H1 (cell line): ENCODE measurements at regions not wholly inside any gene's neighbourhood (a gene's known extent, or its start where the extent isn't known, plus 50 kb on each side); places are given as distances from the start of the nearest gene placed in this dataset.

ENCODE experiments used
- CTCF ChIA-PET: fragments of 300-600 bp; sonication (Branson Sonifier 250); formaldehyde crosslinking; loops from one replicate; lab custom pipeline; 2021; ENCODE audit not compliant: partially characterized antibody; lab: Charles Lee
- POLR2A ChIA-PET: fragments of 300-600 bp; sonication (Branson Sonifier 250); formaldehyde crosslinking; loops from one replicate; lab custom pipeline; 2021; ENCODE audit warnings: inconsistent platforms; ENCODE audit not compliant: partially characterized antibody; lab: Charles Lee
- DNase-seq, 2 experiments: peaks; one replicate each; pipeline versions ENCODE4 v3.0.0 to v3.0.0-alpha.2; 2010 to 2022; ENCODE audit warnings: low spot score in 2 of 2, low read depth in 1 of 2, mixed read lengths in 1 of 2
- FAIRE-seq: peaks from 2 replicates; lab custom pipeline; 2011; peaks lifted over from hg19 to GRCh38; lab: Jason Lieb, UNC
- H2AFZ ChIP-seq: 2 replicates; pipeline ENCODE4 v1.8.1; 2012; ENCODE audit warnings: low read length, inconsistent platforms
- H2AK5ac ChIP-seq: 2 replicates; pipeline ENCODE4 v1.6.1; 2013; ENCODE audit warnings: low read depth, low read length
- H2BK120ac ChIP-seq: replicated peaks from 2 replicates; pipeline ENCODE3; 2013; ENCODE audit warnings: low read depth, low read length, inconsistent platforms
- H2BK12ac ChIP-seq: 2 replicates; pipeline ENCODE4 v1.6.1; 2013; ENCODE audit warnings: low read depth, low read length
- H2BK15ac ChIP-seq: 2 replicates; pipeline ENCODE4 v1.6.1; 2013; ENCODE audit warnings: low read length
- H2BK20ac ChIP-seq: 2 replicates; pipeline ENCODE4 v1.6.1; 2013; ENCODE audit warnings: low read length
- H2BK5ac ChIP-seq: 2 replicates; pipeline ENCODE4 v1.6.1; 2013; ENCODE audit warnings: low read depth, low read length
- H3K14ac ChIP-seq: 2 replicates; pipeline ENCODE4 v1.6.1; 2013; ENCODE audit warnings: inconsistent platforms; ENCODE audit not compliant: insufficient read length
- H3K18ac ChIP-seq: 2 replicates; pipeline ENCODE4 v1.6.1; 2013; ENCODE audit warnings: low read length; ENCODE audit errors: extremely low read depth
- H3K23ac ChIP-seq: 2 replicates; pipeline ENCODE4 v1.6.1; 2013; ENCODE audit warnings: inconsistent platforms; ENCODE audit not compliant: insufficient read length
- H3K23me2 ChIP-seq: 2 replicates; pipeline ENCODE4 v1.6.1; 2013; ENCODE audit warnings: low read depth, low read length
- H3K27ac ChIP-seq: 2 replicates; pipeline ENCODE4 v1.6.1; 2011; ENCODE audit warnings: low read depth, low read length, inconsistent platforms
- H3K27me3 ChIP-seq, 4 experiments: replicated peaks in 1 of 4; 1 replicate in 1 of 4; 2 replicates in 3 of 4; pipeline versions ENCODE4 v1.6.1 to v1.8.1; 2011 to 2013; ENCODE audit warnings: low read length in 3 of 4, mild to moderate bottlenecking in 3 of 4, inconsistent platforms in 2 of 4, mixed read lengths in 2 of 4, moderate library complexity in 1 of 4; ENCODE audit not compliant: control insufficient read depth in 3 of 4, insufficient read depth in 3 of 4; ENCODE audit errors: extremely low read depth in 1 of 4
- H3K36me3 ChIP-seq, 4 experiments: 2 replicates each; pipeline versions ENCODE4 v1.6.1 to v1.8.1; 2011 to 2013; ENCODE audit warnings: mild to moderate bottlenecking in 4 of 4, low read length in 3 of 4, moderate library complexity in 2 of 4, control low read depth in 1 of 4, inconsistent platforms in 1 of 4; ENCODE audit not compliant: insufficient read depth in 4 of 4, control insufficient read depth in 2 of 4
- H3K4ac ChIP-seq: replicated peaks from 2 replicates; pipeline ENCODE3; 2013; ENCODE audit warnings: low read length, low read depth, mixed read lengths, inconsistent platforms; ENCODE audit not compliant: insufficient read length
- H3K4me1 ChIP-seq, 4 experiments: replicated peaks in 1 of 4; 1 replicate in 1 of 4; 2 replicates in 3 of 4; pipeline versions ENCODE4 v1.6.1 to v1.8.1; 2011 to 2013; ENCODE audit warnings: low read length in 3 of 4, inconsistent platforms in 2 of 4, mixed read lengths in 1 of 4; ENCODE audit not compliant: insufficient read depth in 4 of 4, control insufficient read depth in 3 of 4
- H3K4me2 ChIP-seq, 2 experiments: 2 replicates each; pipeline versions ENCODE4 v1.6.1 to v1.8.1; 2011 to 2013; ENCODE audit warnings: low read depth in 2 of 2, low read length in 2 of 2, control low read depth in 1 of 2, inconsistent platforms in 1 of 2, mild to moderate bottlenecking in 1 of 2; ENCODE audit not compliant: insufficient read depth in 1 of 2
- H3K4me3 ChIP-seq, 4 experiments: fragments of 200-600, 300-600 bp in 1 of 4; sonication (generic), shearing (Covaris generic), sonication (Bioruptor Twin) in 1 of 4; 2 replicates each; pipeline versions ENCODE4 v1.5.1 to v1.8.1; 2011 to 2016; ENCODE audit warnings: low read length in 4 of 4, low read depth in 3 of 4, control low read depth in 2 of 4, inconsistent platforms in 2 of 4, mild to moderate bottlenecking in 2 of 4, mixed read lengths in 1 of 4, moderate library complexity in 1 of 4; ENCODE audit not compliant: insufficient read depth in 2 of 4; ENCODE audit errors: extremely low read depth in 1 of 4
- H3K56ac ChIP-seq: replicated peaks from 2 replicates; pipeline ENCODE3; 2013; ENCODE audit warnings: low read depth, mild to moderate bottlenecking, mixed read lengths, low read length, inconsistent platforms; ENCODE audit not compliant: insufficient read length
- H3K79me1 ChIP-seq: 2 replicates; pipeline ENCODE4 v1.6.1; 2013; ENCODE audit warnings: low read depth, low read length, control low read depth
- H3K79me2 ChIP-seq, 2 experiments: 2 replicates each; pipeline versions ENCODE4 v1.6.1 to v1.8.1; 2012 to 2013; ENCODE audit warnings: low read length in 2 of 2, mild to moderate bottlenecking in 2 of 2, inconsistent platforms in 1 of 2; ENCODE audit not compliant: insufficient read depth in 2 of 2, control insufficient read depth in 1 of 2
- H3K9ac ChIP-seq, 4 experiments: replicated peaks in 1 of 4; 1 replicate in 1 of 4; 2 replicates in 3 of 4; pipeline versions ENCODE4 v1.6.1 to v1.8.1; 2011 to 2013; ENCODE audit warnings: low read depth in 3 of 4, low read length in 3 of 4, control low read depth in 2 of 4, mild to moderate bottlenecking in 2 of 4, moderate library complexity in 2 of 4, inconsistent platforms in 1 of 4; ENCODE audit errors: extremely low read depth in 1 of 4
- H3K9me3 ChIP-seq, 2 experiments: 2 replicates each; pipeline versions ENCODE4 v1.6.1 to v1.8.1; 2012 to 2013; ENCODE audit warnings: mild to moderate bottlenecking in 2 of 2, moderate library complexity in 2 of 2, control low read depth in 1 of 2, inconsistent platforms in 1 of 2, low read depth in 1 of 2, low read length in 1 of 2, mixed read lengths in 1 of 2; ENCODE audit not compliant: insufficient read depth in 2 of 2
- H4K20me1 ChIP-seq, 2 experiments: replicated peaks in 1 of 2; 2 replicates each; pipeline versions ENCODE3 to v1.8.1; 2011 to 2013; ENCODE audit warnings: inconsistent platforms in 2 of 2, low read length in 2 of 2, mild to moderate bottlenecking in 1 of 2; ENCODE audit not compliant: insufficient read depth in 2 of 2, control insufficient read depth in 1 of 2
- H4K5ac ChIP-seq: 2 replicates; pipeline ENCODE4 v1.6.1; 2013; ENCODE audit warnings: low read length, low read depth, mixed read lengths, inconsistent platforms; ENCODE audit not compliant: insufficient read length
- H4K8ac ChIP-seq: 2 replicates; pipeline ENCODE4 v1.8.0; 2013; ENCODE audit warnings: mild to moderate bottlenecking, moderate library complexity, low read length, inconsistent platforms; ENCODE audit not compliant: insufficient read depth; ENCODE audit errors: extremely low read depth
- H4K91ac ChIP-seq: replicated peaks from 2 replicates; pipeline ENCODE3; 2013; ENCODE audit warnings: low read length, mixed read lengths, inconsistent platforms; ENCODE audit not compliant: insufficient read length
- ASH2L ChIP-seq: fragments of 200-600, 300-600 bp; sonication (generic); IDR thresholded peaks from one replicate; pipeline ENCODE4 v1.7.1; 2017; ENCODE audit warnings: low read length
- CREB1 ChIP-seq: IDR thresholded peaks from 2 replicates; pipeline ENCODE4 v1.6.1; 2012; ENCODE audit warnings: inconsistent platforms
- CTCF ChIP-seq, 3 experiments: IDR thresholded peaks; 1 replicate in 2 of 3; 2 replicates in 1 of 3; pipeline versions ENCODE4 v1.5.1 to v1.6.1; 2011; ENCODE audit warnings: low read length in 3 of 3, mild to moderate bottlenecking in 3 of 3, inconsistent platforms in 2 of 3, low read depth in 1 of 3, moderate library complexity in 1 of 3; ENCODE audit not compliant: insufficient read depth in 1 of 3; ENCODE audit errors: control extremely low read depth in 1 of 3
- EGR1 ChIP-seq: IDR thresholded peaks from 2 replicates; pipeline ENCODE4 v1.6.1; 2011; ENCODE audit warnings: low read depth, low read length, borderline replicate concordance
- RAD21 ChIP-seq, 2 experiments: IDR thresholded peaks in 1 of 2; conservative IDR thresholded peaks in 1 of 2; 2 replicates each; pipeline ENCODE4 v1.6.1; 2011; ENCODE audit warnings: low read depth in 2 of 2, low read length in 2 of 2, improper control_type of control experiment in 1 of 2, inconsistent platforms in 1 of 2, mild to moderate bottlenecking in 1 of 2, moderate library complexity in 1 of 2
- RXRA ChIP-seq: IDR thresholded peaks from 2 replicates; pipeline ENCODE4 v1.6.1; 2011; ENCODE audit warnings: low read depth, mild to moderate bottlenecking, low read length, moderate library complexity; ENCODE audit not compliant: insufficient read depth
- SIN3A ChIP-seq, 2 experiments: IDR thresholded peaks in 1 of 2; conservative IDR thresholded peaks in 1 of 2; 2 replicates each; pipeline ENCODE4 v1.6.1; 2011 to 2012; ENCODE audit warnings: low read length in 2 of 2, improper control_type of control experiment in 1 of 2, low read depth in 1 of 2, mild to moderate bottlenecking in 1 of 2
- SP1 ChIP-seq: IDR thresholded peaks from 2 replicates; pipeline ENCODE4 v1.6.1; 2011; ENCODE audit warnings: low read depth, low read length
- USF2 ChIP-seq: IDR thresholded peaks from 2 replicates; pipeline ENCODE4 v1.6.1; 2011; ENCODE audit warnings: low read length, improper control_type of control experiment
- WGBS, 2 experiments: shearing (Covaris generic) in 1 of 2; methylation state at CpG; one replicate each; pipeline versions ENCODE4 v1.1.6 to v1.1.7; 2013 to 2015; ENCODE audit warnings: low lambda C conversion rate in 2 of 2, mixed read lengths in 2 of 2, inconsistent platforms in 1 of 2, low coverage in 1 of 2, missing lambda C conversion rate in 1 of 2; ENCODE audit not compliant: insufficient replicate concordance in 2 of 2, insufficient coverage in 1 of 2, insufficient read length in 1 of 2; ENCODE audit errors: extremely low coverage in 1 of 2, missing lambda C conversion rate in 1 of 2; 5-methylcytosine and 5-hydroxymethylcytosine counted together

- no peak for TF ChIP-seq SP1
Observed at GRCh38 chr6:100255701-100256100, 209.0 kb downstream of the SIM1 start (continued).

GRCh38 chr6:100247123-100247522 lies 217.6 kb downstream of the SIM1 start:
- Histone ChIP-seq H3K79me1 (no peaks in the 10 kb centered on the region), H3K14ac (no peak overlapping the region), H2BK15ac (no peak overlapping the region), H3K36me3 (no peaks in the 10 kb centered on the region), H3K18ac (no peak overlapping the region), H2BK20ac (no peak overlapping the region), H3K4me1 (no peaks in the 10 kb centered on the region), H3K27me3 (no peaks in the 10 kb centered on the region), H3K23me2 (no peaks in the 10 kb centered on the region), H3K27ac (no peak overlapping the region), H2BK120ac (no peak overlapping the region), H4K8ac (no peak overlapping the region), H3K4me3 (no peak overlapping the region), H2BK12ac (no peak overlapping the region), H3K56ac (no peak overlapping the region), H2AK5ac (no peak overlapping the region), H2AFZ (no peak overlapping the region), H4K20me1 (no peaks in the 10 kb centered on the region), H3K79me2 (no peaks in the 10 kb centered on the region), H3K9me3 (no peaks in the 10 kb centered on the region), H3K4ac (no peak overlapping the region), H4K91ac (no peak overlapping the region), H3K23ac (no peak overlapping the region), H4K5ac (no peak overlapping the region), H3K9ac (no peak overlapping the region), H2BK5ac (no peak overlapping the region), H3K4me2 (no peak overlapping the region)
- 95% methylated on average over 1 of the region's 1 CpG; no CpG with 5 or more reads in 1 of the 2 experiments for WGBS, 2 experiments
- DNase-seq (no peak), FAIRE-seq (peak; percentile 48)
- ChIA-PET POLR2A (no interaction called here), CTCF (interaction anchor here (1.0 to 1.7 kb wide), 4 partner anchors 18 to 245 kb away, joined by 3 read pairs; no protein-coding TSS in a partner anchor)
- no peak for TF ChIP-seq RAD21 (IDR thresholded peaks at IDR 0.05 in 1 of 2, conservative IDR thresholded peaks at IDR 0.05 in 1 of 2; ENCODE audit: low read depth in 2 of 2, low read length in 2 of 2)
- no peak for TF ChIP-seq USF2
- no peak for TF ChIP-seq EGR1
- TF ChIP-seq CREB1, result no peak
- no peak for TF ChIP-seq SIN3A (conservative IDR thresholded peaks at IDR 0.05 in 1 of 2, IDR thresholded peaks at IDR 0.05 in 1 of 2; ENCODE audit: low read depth in 1 of 2, low read length in 2 of 2)
- no peak for TF ChIP-seq RXRA
- TF ChIP-seq CTCF (IDR thresholded peaks at IDR 0.05; ENCODE audit: control extremely low read depth in 1 of 3, insufficient read depth in 1 of 3, low read depth in 1 of 3, low read length in 3 of 3), result no peak
- TF ChIP-seq ASH2L, result no peak
